Neural progenitor cell (in vitro differentiated cells): ENCODE measurements at regions not wholly inside any gene's neighbourhood (a gene's known extent, or its start where the extent isn't known, plus 50 kb on each side); places are given as distances from the start of the nearest gene placed in this dataset.
A peak's percentile ranks its signal among the peaks of the same experiment; 100 is the strongest.

Experiments
- DNase-seq: peaks from one replicate; pipeline ENCODE4 v3.0.0-alpha.2; 2016; ENCODE audit warnings: low spot score
- H2AFZ ChIP-seq: fragments of 200-600 bp; sonication (generic); replicated peaks from 2 replicates; pipeline ENCODE4 v1.6.1; 2016; ENCODE audit warnings: antibody characterized with exemption
- H3F3A ChIP-seq: fragments of 200-600 bp; sonication (generic); 2 replicates; pipeline ENCODE4 v1.6.1; 2016; ENCODE audit warnings: antibody characterized with exemption, low read depth
- H3K27ac ChIP-seq: fragments of 200-600 bp; sonication (generic); 2 replicates; pipeline ENCODE4 v1.5.1; 2016; ENCODE audit warnings: mild to moderate bottlenecking
- H3K27me3 ChIP-seq: fragments of 200-600 bp; sonication (generic); 2 replicates; pipeline ENCODE4 v1.6.1; 2016; ENCODE audit warnings: mild to moderate bottlenecking, moderate library complexity
- H3K36me3 ChIP-seq: fragments of 200-600 bp; sonication (generic); 2 replicates; pipeline ENCODE4 v1.5.1; 2016
- H3K4me1 ChIP-seq: fragments of 200-600 bp; sonication (generic); 2 replicates; pipeline ENCODE4 v1.6.1; 2016; ENCODE audit warnings: mixed run types
- H3K4me2 ChIP-seq: fragments of 200-600 bp; sonication (generic); 2 replicates; pipeline ENCODE4 v1.6.1; 2016
- H3K4me3 ChIP-seq: fragments of 200-600 bp; sonication (generic); 2 replicates; pipeline ENCODE4 v1.5.1; 2016
- H3K79me2 ChIP-seq: fragments of 200-600 bp; sonication (generic); 2 replicates; pipeline ENCODE4 v1.6.1; 2016; ENCODE audit warnings: low read depth
- H3K9ac ChIP-seq: fragments of 200-600 bp; sonication (generic); 2 replicates; pipeline ENCODE4 v1.6.1; 2016
- H3K9me3 ChIP-seq: fragments of 200-600 bp; sonication (generic); 2 replicates; pipeline ENCODE4 v1.5.1; 2016; ENCODE audit warnings: low read depth
- H4K20me1 ChIP-seq: fragments of 200-600 bp; sonication (generic); 2 replicates; pipeline ENCODE4 v1.6.1; 2016; ENCODE audit warnings: low read depth
- H3K27ac Mint-ChIP-seq: 3 replicates; pipeline ENCODE4 v1.8.0; 2021; ENCODE audit warnings: mixed read lengths
- H3K27me3 Mint-ChIP-seq: 2 replicates; pipeline ENCODE4 v1.8.0; 2022; ENCODE audit warnings: low read depth, mild to moderate bottlenecking, inconsistent platforms, moderate library complexity, mixed read lengths; ENCODE audit not compliant: insufficient read depth
- H3K36me3 Mint-ChIP-seq: 3 replicates; pipeline ENCODE4 v1.8.0; 2021; ENCODE audit warnings: mixed read lengths
- H3K4me1 Mint-ChIP-seq: 3 replicates; pipeline ENCODE4 v1.8.0; 2021; ENCODE audit warnings: mixed read lengths
- H3K4me3 Mint-ChIP-seq: 3 replicates; pipeline ENCODE4 v1.8.0; 2021; ENCODE audit warnings: mild to moderate bottlenecking, moderate library complexity, mixed read lengths
- H3K9me3 Mint-ChIP-seq: 3 replicates; pipeline ENCODE4 v1.8.0; 2020; ENCODE audit warnings: mixed read lengths
- EZH2 ChIP-seq: fragments of 200-600 bp; sonication (generic); IDR thresholded peaks from 2 replicates; pipeline ENCODE4 v1.6.1; 2017; ENCODE audit warnings: antibody characterized with exemption, mild to moderate bottlenecking, moderate library complexity
- EZH2phosphoT487 ChIP-seq: fragments of 200-600 bp; sonication (generic); IDR thresholded peaks from 2 replicates; pipeline ENCODE4 v1.6.1; 2017; ENCODE audit warnings: antibody characterized with exemption
- TF ChIP-seq, protein P1 (sequence below): fragments of 200-600 bp; sonication (generic); IDR thresholded peaks from 2 replicates; pipeline ENCODE4 v1.5.1; 2017; ENCODE audit warnings: antibody characterized with exemption, mild to moderate bottlenecking

DNA sequence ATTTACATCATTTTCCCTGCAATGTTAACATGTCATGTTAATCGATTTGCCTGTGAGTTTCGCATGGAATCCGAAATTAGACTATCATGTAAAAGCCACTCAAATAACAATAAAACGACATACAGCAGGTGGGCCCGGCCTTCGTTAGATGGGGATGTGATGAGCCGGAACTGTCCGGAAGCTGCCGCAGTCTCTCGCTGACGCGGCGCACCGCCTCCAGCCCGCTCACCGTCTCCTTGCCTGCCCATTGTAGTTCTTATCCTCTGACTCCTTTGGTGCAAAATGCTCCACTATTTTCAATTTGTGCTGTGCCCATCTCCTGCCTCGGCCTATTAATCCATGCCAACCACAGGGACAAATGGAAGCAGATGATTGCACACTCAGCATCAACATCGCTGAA lies 877.5 kb upstream of the TENM3 start:
- Histone ChIP-seq H3K36me3 (no peaks in the 10 kb centered on the region), H3K27me3 (no peaks in the 10 kb centered on the region), H3K9ac (no peak overlapping the region), H4K20me1 (no peaks in the 10 kb centered on the region), H3K79me2 (no peaks in the 10 kb centered on the region), H3K4me3 (no peak overlapping the region), H3K27ac (no peak overlapping the region), H3K4me2 (no peak overlapping the region), H2AFZ (no peak overlapping the region), H3K4me1 (no peaks in the 10 kb centered on the region), H3F3A (no peaks in the 10 kb centered on the region), H3K9me3 (no peaks in the 10 kb centered on the region)
- no peak overlapping the region for H3K4me3 Mint-ChIP-seq
- DNase-seq, result no peak
- H3K4me1 Mint-ChIP-seq, result peaks cover 11% of the 10 kb centered on the region
- no peak overlapping the region for H3K27ac Mint-ChIP-seq
- H3K9me3 Mint-ChIP-seq, result no peaks in the 10 kb centered on the region
- no peaks in the 10 kb centered on the region for H3K36me3 Mint-ChIP-seq
- no peaks in the 10 kb centered on the region for H3K27me3 Mint-ChIP-seq
- TF ChIP-seq, protein P1, sequence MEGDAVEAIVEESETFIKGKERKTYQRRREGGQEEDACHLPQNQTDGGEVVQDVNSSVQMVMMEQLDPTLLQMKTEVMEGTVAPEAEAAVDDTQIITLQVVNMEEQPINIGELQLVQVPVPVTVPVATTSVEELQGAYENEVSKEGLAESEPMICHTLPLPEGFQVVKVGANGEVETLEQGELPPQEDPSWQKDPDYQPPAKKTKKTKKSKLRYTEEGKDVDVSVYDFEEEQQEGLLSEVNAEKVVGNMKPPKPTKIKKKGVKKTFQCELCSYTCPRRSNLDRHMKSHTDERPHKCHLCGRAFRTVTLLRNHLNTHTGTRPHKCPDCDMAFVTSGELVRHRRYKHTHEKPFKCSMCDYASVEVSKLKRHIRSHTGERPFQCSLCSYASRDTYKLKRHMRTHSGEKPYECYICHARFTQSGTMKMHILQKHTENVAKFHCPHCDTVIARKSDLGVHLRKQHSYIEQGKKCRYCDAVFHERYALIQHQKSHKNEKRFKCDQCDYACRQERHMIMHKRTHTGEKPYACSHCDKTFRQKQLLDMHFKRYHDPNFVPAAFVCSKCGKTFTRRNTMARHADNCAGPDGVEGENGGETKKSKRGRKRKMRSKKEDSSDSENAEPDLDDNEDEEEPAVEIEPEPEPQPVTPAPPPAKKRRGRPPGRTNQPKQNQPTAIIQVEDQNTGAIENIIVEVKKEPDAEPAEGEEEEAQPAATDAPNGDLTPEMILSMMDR, result no peak
- TF ChIP-seq EZH2phosphoT487 (no peak), EZH2 (no peak)

DNA sequence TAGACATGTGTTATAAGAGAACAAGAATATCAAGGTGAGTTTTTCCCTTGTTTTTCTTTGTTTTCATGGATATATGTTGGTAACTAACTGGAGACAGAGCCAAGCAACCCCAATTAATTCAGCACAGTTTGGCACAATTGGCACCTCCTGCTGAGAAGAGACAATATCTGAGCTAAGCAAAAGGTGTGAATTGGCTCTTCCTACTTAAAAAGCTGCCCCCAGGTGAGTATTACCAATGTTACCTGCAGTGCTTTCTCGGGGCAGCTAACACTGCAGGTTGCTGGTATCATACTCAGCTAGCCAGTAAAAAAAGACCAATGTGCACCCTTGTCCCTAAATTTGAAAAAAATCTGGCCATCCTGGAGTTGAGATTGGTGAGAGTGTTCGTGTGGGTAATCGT lies 871.2 kb upstream of the TENM3 start:
- no peak overlapping the region for H3K4me3 ChIP-seq
- no peak overlapping the region for H2AFZ ChIP-seq
- no peak overlapping the region for H3K27ac Mint-ChIP-seq
- H3K9me3 ChIP-seq, result no peaks in the 10 kb centered on the region
- H3K9ac ChIP-seq, result no peak overlapping the region
- H3K9me3 Mint-ChIP-seq, result peaks cover 7% of the 10 kb centered on the region
- H3K27me3 Mint-ChIP-seq, result peaks cover 3% of the 10 kb centered on the region
- H3K36me3 Mint-ChIP-seq, result no peaks in the 10 kb centered on the region
- peak; percentile 31 for DNase-seq
- no peaks in the 10 kb centered on the region for H3K36me3 ChIP-seq
- no peak overlapping the region for H3K4me2 ChIP-seq
- peaks cover 9% of the 10 kb centered on the region for H3K4me1 Mint-ChIP-seq
- H3K4me1 ChIP-seq, result peaks cover 11% of the 10 kb centered on the region
- H3K79me2 ChIP-seq, result no peaks in the 10 kb centered on the region
- H4K20me1 ChIP-seq, result no peaks in the 10 kb centered on the region
- H3K27me3 ChIP-seq, result no peaks in the 10 kb centered on the region
- no peak overlapping the region for H3K27ac ChIP-seq
- no peak for TF ChIP-seq EZH2phosphoT487
- TF ChIP-seq EZH2, result no peak
- TF ChIP-seq, protein P1, result no peak
- H3K4me3 Mint-ChIP-seq, result no peak overlapping the region
- no peaks in the 10 kb centered on the region for H3F3A ChIP-seq

DNA sequence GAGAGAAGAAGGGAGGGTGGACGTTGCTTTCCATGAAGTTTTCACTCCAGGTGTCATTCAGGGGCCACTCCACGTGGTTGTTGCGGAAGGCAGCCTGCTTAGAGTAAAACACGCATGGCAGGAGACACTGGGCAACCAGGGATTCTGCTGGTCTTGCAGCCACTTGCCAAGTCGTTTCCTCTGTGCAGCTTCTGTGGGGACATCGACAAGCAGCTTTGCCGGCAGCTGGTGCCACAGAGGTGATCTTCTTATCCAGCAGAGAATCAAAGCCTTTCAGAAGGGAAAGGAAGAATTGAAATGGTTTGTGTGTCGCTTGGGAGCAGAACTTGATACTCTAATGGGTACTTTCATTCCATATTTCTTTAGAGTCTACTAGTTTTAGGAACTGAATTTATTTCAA lies 867.1 kb upstream of the TENM3 start:
- Histone ChIP-seq H3K9me3 (no peaks in the 10 kb centered on the region), H3F3A (no peaks in the 10 kb centered on the region), H4K20me1 (no peaks in the 10 kb centered on the region), H3K27ac (no peak overlapping the region), H2AFZ (no peak overlapping the region), H3K9ac (no peak overlapping the region), H3K36me3 (no peaks in the 10 kb centered on the region), H3K79me2 (no peaks in the 10 kb centered on the region), H3K4me2 (no peak overlapping the region), H3K4me3 (no peak overlapping the region), H3K4me1 (peaks cover 11% of the 10 kb centered on the region), H3K27me3 (no peaks in the 10 kb centered on the region)
- Mint-ChIP-seq H3K27me3 (peaks cover 3% of the 10 kb centered on the region), H3K36me3 (no peaks in the 10 kb centered on the region), H3K4me1 (peaks cover 9% of the 10 kb centered on the region), H3K27ac (no peak overlapping the region), H3K4me3 (no peak overlapping the region), H3K9me3 (peaks cover 7% of the 10 kb centered on the region)
- DNase-seq, result no peak
- TF ChIP-seq, protein P1, result no peak
- TF ChIP-seq EZH2phosphoT487 (no peak), EZH2 (no peak)

DNA sequence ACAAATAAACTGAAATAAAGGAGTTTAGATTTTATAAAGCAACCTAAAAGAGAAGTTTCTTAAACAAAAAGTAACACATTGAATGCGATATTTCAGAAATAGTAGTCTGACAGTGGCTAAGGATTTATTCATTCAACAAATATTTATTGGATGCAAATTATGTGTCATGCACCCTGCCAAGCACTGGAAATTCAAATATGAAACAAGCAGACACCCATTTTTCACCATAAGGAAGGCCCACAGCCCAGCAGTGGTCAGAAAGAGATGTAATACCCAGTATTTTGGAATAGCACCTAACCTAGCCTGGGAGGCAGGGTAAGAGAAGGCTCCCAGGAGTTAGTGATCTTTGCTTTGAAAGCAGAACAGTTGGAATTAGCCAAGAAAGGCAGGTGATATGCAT lies 855.1 kb upstream of the TENM3 start:
- H3K4me3 ChIP-seq, result no peak overlapping the region
- no peak overlapping the region for H3K9ac ChIP-seq
- no peaks in the 10 kb centered on the region for H3K9me3 ChIP-seq
- H3K27me3 ChIP-seq, result no peaks in the 10 kb centered on the region
- no peak overlapping the region for H3K27ac ChIP-seq
- H3K36me3 Mint-ChIP-seq, result no peaks in the 10 kb centered on the region
- H4K20me1 ChIP-seq, result no peaks in the 10 kb centered on the region
- TF ChIP-seq EZH2, result no peak
- TF ChIP-seq, protein P1, result no peak
- TF ChIP-seq EZH2phosphoT487, result no peak
- H3K4me2 ChIP-seq, result no peak overlapping the region
- no peaks in the 10 kb centered on the region for H3K79me2 ChIP-seq
- H3K4me1 Mint-ChIP-seq, result no peaks in the 10 kb centered on the region
- H3K4me1 ChIP-seq, result no peaks in the 10 kb centered on the region
- H3K36me3 ChIP-seq, result no peaks in the 10 kb centered on the region
- no peak overlapping the region for H2AFZ ChIP-seq
- no peak overlapping the region for H3K27ac Mint-ChIP-seq
- no peaks in the 10 kb centered on the region for H3K9me3 Mint-ChIP-seq
- no peaks in the 10 kb centered on the region for H3F3A ChIP-seq
- no peak overlapping the region for H3K4me3 Mint-ChIP-seq
- DNase-seq, result no peak
- H3K27me3 Mint-ChIP-seq, result peaks cover 2% of the 10 kb centered on the region
